Memory B cell (primary cell): ENCODE measurements at regions not wholly inside any gene's neighbourhood (a gene's known extent, or its start where the extent isn't known, plus 50 kb on each side); places are given as distances from the start of the nearest gene placed in this dataset.

ENCODE experiments used
- ATAC-seq: fragments of 150-1000 bp; cut with Tn5 transposase; 2 replicates; pipeline ENCODE4 v1.10.0; 2021; ENCODE audit warnings: low read depth, mild to moderate bottlenecking, moderate library complexity
- DNase-seq, 2 donors: peaks; one replicate each; pipeline ENCODE4 v3.0.0; 2022; ENCODE audit warnings: low spot score in 2 of 2
- H3K27ac Mint-ChIP-seq: one replicate; pipeline ENCODE4 v1.8.0; 2022; ENCODE audit warnings: mild to moderate bottlenecking, moderate library complexity, mixed read lengths
- H3K27me3 Mint-ChIP-seq: one replicate; pipeline ENCODE4 v1.8.0; 2022; ENCODE audit warnings: mixed read lengths
- H3K36me3 Mint-ChIP-seq: one replicate; pipeline ENCODE4 v1.8.0; 2022; ENCODE audit warnings: mild to moderate bottlenecking, mixed read lengths
- H3K4me1 Mint-ChIP-seq: one replicate; pipeline ENCODE4 v1.8.0; 2022; ENCODE audit warnings: mixed read lengths
- H3K4me3 Mint-ChIP-seq: one replicate; pipeline ENCODE4 v1.8.0; 2022; ENCODE audit warnings: mild to moderate bottlenecking, moderate library complexity, mixed read lengths
- H3K9me3 Mint-ChIP-seq: one replicate; pipeline ENCODE4 v1.8.0; 2022; ENCODE audit warnings: mixed read lengths

- DNase-seq (no peak), ATAC-seq (no peak)
- peaks cover 2% of the 10 kb centered on the region for H3K36me3 Mint-ChIP-seq
- peaks cover 5% of the 10 kb centered on the region for H3K9me3 Mint-ChIP-seq
- H3K27me3 Mint-ChIP-seq = no peaks in the 10 kb centered on the region
- no peaks in the 10 kb centered on the region for H3K4me1 Mint-ChIP-seq
- no peak overlapping the region for H3K27ac Mint-ChIP-seq
- no peak overlapping the region for H3K4me3 Mint-ChIP-seq
Observed at GRCh38 chr16:51085271-51085670, 65.8 kb downstream of the SALL1 start.

GRCh38 chr16:51084074-51084928, 66.8 kb downstream of the SALL1 start:
- ATAC-seq (no peak), DNase-seq (no peak)
- H3K27me3 Mint-ChIP-seq = no peaks in the 10 kb centered on the region
- peaks cover 6% of the 10 kb centered on the region for H3K9me3 Mint-ChIP-seq
- H3K4me3 Mint-ChIP-seq = no peak overlapping the region
- H3K27ac Mint-ChIP-seq = no peak overlapping the region
- no peaks in the 10 kb centered on the region for H3K4me1 Mint-ChIP-seq
- H3K36me3 Mint-ChIP-seq = peaks cover 2% of the 10 kb centered on the region

GRCh38 chr16:51072591-51072990, 78.5 kb downstream of the SALL1 start:
- Mint-ChIP-seq H3K27ac (no peak overlapping the region), H3K4me1 (no peaks in the 10 kb centered on the region), H3K9me3 (peaks cover 7% of the 10 kb centered on the region), H3K4me3 (no peak overlapping the region), H3K36me3 (no peaks in the 10 kb centered on the region), H3K27me3 (no peaks in the 10 kb centered on the region)
- DNase-seq (no peak), ATAC-seq (no peak)

- no peak overlapping the region for H3K27ac Mint-ChIP-seq
- no peaks in the 10 kb centered on the region for H3K36me3 Mint-ChIP-seq
- H3K9me3 Mint-ChIP-seq = peaks cover 5% of the 10 kb centered on the region
- ATAC-seq = no peak
- no peaks in the 10 kb centered on the region for H3K4me1 Mint-ChIP-seq
- DNase-seq = no peak
- H3K27me3 Mint-ChIP-seq = no peaks in the 10 kb centered on the region
- H3K4me3 Mint-ChIP-seq = no peak overlapping the region
Observed at GRCh38 chr16:51071326-51071725, 79.7 kb downstream of the SALL1 start.

GRCh38 chr16:51067352-51067751, 83.7 kb downstream of the SALL1 start:
- no peaks in the 10 kb centered on the region for H3K4me1 Mint-ChIP-seq
- H3K9me3 Mint-ChIP-seq = peaks cover 3% of the 10 kb centered on the region
- H3K27me3 Mint-ChIP-seq = no peaks in the 10 kb centered on the region
- no peaks in the 10 kb centered on the region for H3K36me3 Mint-ChIP-seq
- no peak overlapping the region for H3K27ac Mint-ChIP-seq
- DNase-seq (no peak), ATAC-seq (no peak)
- no peak overlapping the region for H3K4me3 Mint-ChIP-seq

- no peak for ATAC-seq
- Mint-ChIP-seq H3K9me3 (no peaks in the 10 kb centered on the region), H3K4me1 (no peaks in the 10 kb centered on the region), H3K4me3 (no peak overlapping the region), H3K36me3 (no peaks in the 10 kb centered on the region), H3K27ac (no peak overlapping the region), H3K27me3 (no peaks in the 10 kb centered on the region)
- no peak for DNase-seq
Observed at GRCh38 chr16:51062039-51062438, 89.0 kb downstream of the SALL1 start.

- ATAC-seq = no peak
- Mint-ChIP-seq H3K9me3 (no peaks in the 10 kb centered on the region), H3K27ac (no peak overlapping the region), H3K36me3 (no peaks in the 10 kb centered on the region), H3K4me1 (no peaks in the 10 kb centered on the region), H3K4me3 (no peak overlapping the region), H3K27me3 (no peaks in the 10 kb centered on the region)
- DNase-seq = no peak
Observed at GRCh38 chr16:51061328-51061727, 89.7 kb downstream of the SALL1 start.

- Mint-ChIP-seq H3K4me1 (no peaks in the 10 kb centered on the region), H3K36me3 (no peaks in the 10 kb centered on the region), H3K4me3 (no peak overlapping the region), H3K27me3 (peaks cover 4% of the 10 kb centered on the region), H3K27ac (no peak overlapping the region), H3K9me3 (peaks cover 2% of the 10 kb centered on the region)
- ATAC-seq (no peak), DNase-seq (no peak)
Observed at GRCh38 chr16:51057969-51058337, 93.1 kb downstream of the SALL1 start.

- Mint-ChIP-seq H3K27ac (no peak overlapping the region), H3K27me3 (peaks cover 4% of the 10 kb centered on the region), H3K4me3 (no peak overlapping the region), H3K9me3 (peaks cover 2% of the 10 kb centered on the region), H3K36me3 (no peaks in the 10 kb centered on the region), H3K4me1 (no peaks in the 10 kb centered on the region)
- ATAC-seq = no peak
- DNase-seq = no peak
Observed at GRCh38 chr16:51057102-51057793, 93.8 kb downstream of the SALL1 start.

GRCh38 chr16:51056331-51056730, 94.7 kb downstream of the SALL1 start:
- Mint-ChIP-seq H3K36me3 (no peaks in the 10 kb centered on the region), H3K27ac (no peak overlapping the region), H3K4me1 (no peaks in the 10 kb centered on the region), H3K27me3 (peaks cover 4% of the 10 kb centered on the region), H3K9me3 (peaks cover 2% of the 10 kb centered on the region), H3K4me3 (no peak overlapping the region)
- DNase-seq = no peak
- ATAC-seq = no peak

- ATAC-seq (no peak), DNase-seq (no peak)
- peaks cover 2% of the 10 kb centered on the region for H3K9me3 Mint-ChIP-seq
- peaks cover 4% of the 10 kb centered on the region for H3K27me3 Mint-ChIP-seq
- H3K4me3 Mint-ChIP-seq = no peak overlapping the region
- no peaks in the 10 kb centered on the region for H3K4me1 Mint-ChIP-seq
- no peak overlapping the region for H3K27ac Mint-ChIP-seq
- no peaks in the 10 kb centered on the region for H3K36me3 Mint-ChIP-seq
Observed at GRCh38 chr16:51055434-51055833, 95.6 kb downstream of the SALL1 start.

GRCh38 chr16:51053775-51054174, 97.3 kb downstream of the SALL1 start:
- H3K9me3 Mint-ChIP-seq = peaks cover 4% of the 10 kb centered on the region
- H3K27me3 Mint-ChIP-seq = peaks cover 4% of the 10 kb centered on the region
- H3K27ac Mint-ChIP-seq = no peak overlapping the region
- ATAC-seq (no peak), DNase-seq (no peak)
- H3K36me3 Mint-ChIP-seq = no peaks in the 10 kb centered on the region
- H3K4me3 Mint-ChIP-seq = no peak overlapping the region
- H3K4me1 Mint-ChIP-seq = no peaks in the 10 kb centered on the region

GRCh38 chr16:51051671-51052070, 99.4 kb downstream of the SALL1 start:
- H3K36me3 Mint-ChIP-seq = no peaks in the 10 kb centered on the region
- no peak overlapping the region for H3K27ac Mint-ChIP-seq
- peaks cover 4% of the 10 kb centered on the region for H3K9me3 Mint-ChIP-seq
- DNase-seq (no peak), ATAC-seq (no peak)
- no peaks in the 10 kb centered on the region for H3K4me1 Mint-ChIP-seq
- H3K27me3 Mint-ChIP-seq = peaks cover 4% of the 10 kb centered on the region
- no peak overlapping the region for H3K4me3 Mint-ChIP-seq

- DNase-seq = no peak
- Mint-ChIP-seq H3K36me3 (no peaks in the 10 kb centered on the region), H3K4me3 (no peak overlapping the region), H3K27ac (no peak overlapping the region), H3K4me1 (no peaks in the 10 kb centered on the region), H3K27me3 (peaks cover 4% of the 10 kb centered on the region), H3K9me3 (peaks cover 4% of the 10 kb centered on the region)
- ATAC-seq = no peak
Observed at GRCh38 chr16:51050377-51050706, 100.7 kb downstream of the SALL1 start.
